NCI-H2227 (cell line): ENCODE measurements at regions not wholly inside any gene's neighbourhood (a gene's known extent, or its start where the extent isn't known, plus 50 kb on each side); places are given as distances from the start of the nearest gene placed in this dataset.

Source experiments
- DNase-seq: peaks from one replicate; lab custom pipeline; 2025; ENCODE audit not compliant: unreplicated experiment; lab: John Stamatoyannopoulos, UW

DNA sequence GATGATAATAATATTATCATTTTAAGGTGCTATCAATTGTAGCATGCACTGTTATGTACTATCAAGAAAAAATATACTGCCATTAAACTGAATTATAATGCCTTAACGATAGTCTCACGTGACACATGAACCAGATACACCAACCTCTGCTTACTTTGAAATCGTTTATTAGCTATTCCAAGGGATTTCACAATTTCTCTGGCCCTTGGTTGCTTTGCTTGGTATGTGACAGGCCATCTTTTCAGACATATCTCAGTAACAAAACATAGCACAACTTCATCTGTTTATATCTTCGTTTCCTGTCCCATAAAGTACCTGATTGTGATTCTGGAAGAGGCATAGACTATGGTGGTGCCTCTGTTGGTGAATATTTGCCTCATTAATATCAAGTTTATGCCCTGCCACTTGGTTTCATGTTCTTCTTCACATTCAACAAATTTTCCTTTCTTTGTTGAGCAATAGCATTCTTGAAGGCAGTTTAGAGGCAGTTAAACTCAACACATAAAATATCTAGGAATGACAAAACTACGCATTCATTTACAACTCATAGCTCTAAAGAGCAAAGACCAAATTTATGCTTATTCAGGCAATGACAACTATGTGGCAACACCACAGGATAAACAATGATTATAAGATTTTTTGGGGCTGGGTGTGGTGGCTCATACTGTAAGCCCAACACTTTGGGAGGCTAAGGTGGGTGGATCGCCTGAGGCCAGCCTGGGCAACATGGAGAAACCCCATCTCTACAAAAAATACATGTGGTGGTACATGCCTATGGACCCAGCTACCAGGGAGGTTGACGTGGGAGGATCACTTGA lies 84.3 kb downstream of the MCFD2 start:
- DNase-seq = no peak

DNA sequence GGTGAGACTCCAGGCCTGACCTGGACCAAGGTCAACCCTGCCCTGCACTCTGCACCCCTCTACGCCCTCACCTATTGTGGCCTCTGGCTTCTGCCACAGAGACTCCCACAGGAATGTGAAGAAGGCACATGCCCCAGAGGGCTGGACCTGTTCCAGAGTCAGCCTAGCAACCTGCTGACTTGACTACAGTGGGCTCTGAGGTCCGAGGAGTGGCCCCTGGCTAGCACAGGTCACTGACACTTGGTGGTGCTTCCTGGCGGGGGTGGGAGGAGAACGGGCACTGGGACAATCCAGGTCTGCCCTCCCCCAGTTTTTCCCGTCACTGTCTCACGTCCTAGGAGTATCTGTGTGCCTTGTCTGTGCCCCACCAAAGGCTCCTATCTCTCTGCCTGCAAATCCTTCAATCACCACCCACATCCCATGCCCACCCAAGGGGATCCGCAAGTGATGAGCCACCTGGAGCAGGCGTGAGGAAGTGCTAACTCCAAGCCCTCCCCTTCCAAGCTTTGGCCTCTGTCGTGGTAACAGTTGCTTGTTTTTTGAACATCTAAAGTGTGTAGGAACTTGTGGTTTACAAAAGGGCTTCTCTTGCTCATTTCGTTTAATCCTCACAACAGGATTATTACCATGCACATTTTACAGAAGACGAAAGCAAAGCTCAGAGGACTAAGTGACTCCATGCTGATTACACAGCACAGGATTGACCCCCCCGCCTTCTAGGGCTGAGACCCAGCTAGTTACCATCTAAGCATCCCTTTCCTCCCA lies 86.2 kb downstream of the MCFD2 start:
- no peak for DNase-seq

DNA sequence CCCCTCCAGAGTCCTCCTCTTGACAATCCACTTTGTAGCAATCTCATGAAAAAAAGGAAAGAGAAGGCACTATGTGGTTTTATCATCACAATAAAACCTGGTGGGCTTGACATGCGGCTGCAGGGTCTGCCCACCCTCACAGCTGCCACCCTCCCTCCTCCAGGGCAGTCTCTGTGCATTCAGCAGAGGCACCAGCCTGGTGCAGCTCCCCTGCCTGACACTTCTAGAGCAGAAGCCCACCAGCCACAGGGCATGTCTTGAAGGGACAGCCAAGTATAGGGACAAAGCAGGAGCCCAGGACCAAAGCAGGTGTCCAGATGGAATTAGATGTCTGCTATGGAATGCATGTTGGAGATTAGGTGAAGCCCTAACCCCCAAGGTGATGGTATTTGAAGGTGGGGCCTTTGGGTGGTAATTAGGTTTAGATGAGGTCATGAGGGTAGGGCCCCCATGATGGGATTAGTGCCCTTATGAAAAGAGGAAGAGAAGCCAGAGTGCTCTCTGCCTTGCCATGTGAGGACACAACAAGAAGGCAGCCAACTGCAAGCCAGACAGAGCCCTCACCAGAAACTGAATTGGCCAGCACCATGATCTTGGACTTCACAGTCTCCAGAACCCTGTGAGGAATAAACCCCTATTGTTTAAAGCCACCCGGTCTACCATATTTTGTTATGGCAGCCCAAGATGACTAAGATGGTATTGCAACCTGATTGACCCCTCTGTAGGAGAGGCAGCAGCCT lies 86.9 kb downstream of the MCFD2 start:
- no peak for DNase-seq

DNA sequence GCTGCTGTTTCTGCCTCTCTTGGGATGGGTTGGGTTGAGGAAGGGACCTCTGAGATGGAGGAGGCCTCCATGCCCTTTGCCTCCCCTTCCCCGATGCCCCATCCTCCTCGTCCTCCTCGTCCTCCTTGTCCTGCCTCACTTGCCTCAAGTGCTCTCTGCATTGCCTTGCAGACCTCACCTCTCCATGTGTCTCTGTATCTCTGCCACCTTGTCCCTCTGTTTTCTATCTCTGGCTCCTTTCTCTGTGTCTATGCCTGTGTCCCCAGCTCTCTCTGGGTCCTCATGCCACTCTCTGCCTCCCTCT lies 87.5 kb downstream of the MCFD2 start:
- no peak for DNase-seq

DNA sequence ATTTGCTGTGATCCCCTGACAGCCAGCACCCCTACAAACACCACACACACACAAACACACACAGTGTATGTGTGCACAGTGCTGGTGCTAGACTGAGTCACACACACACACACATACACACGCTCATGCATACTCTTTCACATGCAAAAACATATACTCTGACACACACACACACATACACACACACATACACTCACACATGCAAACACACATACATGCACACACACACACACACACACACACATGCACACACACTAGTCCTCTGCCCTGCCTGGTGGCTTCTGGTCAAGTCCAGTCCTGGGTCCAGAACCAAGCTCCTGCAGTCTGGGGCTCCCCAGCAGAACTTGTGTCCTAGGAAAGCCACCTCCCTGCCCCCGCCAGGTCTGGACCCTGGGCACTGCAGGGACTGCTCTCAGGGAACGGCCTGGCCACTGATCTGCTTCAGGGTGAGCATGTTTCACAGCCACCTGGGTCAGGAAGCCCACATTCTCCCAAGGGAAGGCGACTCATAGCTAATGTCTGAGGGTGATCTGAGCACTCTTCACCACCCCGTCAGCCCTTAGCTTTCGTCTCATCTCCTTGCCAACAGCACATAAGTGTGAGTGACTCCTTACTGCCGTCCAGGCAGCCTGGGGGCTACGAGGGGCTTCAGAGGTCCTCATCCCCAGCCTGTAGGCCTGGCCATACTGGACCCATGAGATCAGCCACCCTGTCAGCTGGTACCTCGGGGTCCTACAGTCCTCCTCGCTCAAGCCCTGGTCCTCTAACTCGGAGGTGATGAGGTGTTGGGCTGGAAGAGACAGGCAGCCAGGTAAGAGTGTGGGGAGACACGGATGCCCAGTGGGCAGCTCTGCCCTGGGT lies 88.1 kb downstream of the MCFD2 start:
- DNase-seq = no peak

DNA sequence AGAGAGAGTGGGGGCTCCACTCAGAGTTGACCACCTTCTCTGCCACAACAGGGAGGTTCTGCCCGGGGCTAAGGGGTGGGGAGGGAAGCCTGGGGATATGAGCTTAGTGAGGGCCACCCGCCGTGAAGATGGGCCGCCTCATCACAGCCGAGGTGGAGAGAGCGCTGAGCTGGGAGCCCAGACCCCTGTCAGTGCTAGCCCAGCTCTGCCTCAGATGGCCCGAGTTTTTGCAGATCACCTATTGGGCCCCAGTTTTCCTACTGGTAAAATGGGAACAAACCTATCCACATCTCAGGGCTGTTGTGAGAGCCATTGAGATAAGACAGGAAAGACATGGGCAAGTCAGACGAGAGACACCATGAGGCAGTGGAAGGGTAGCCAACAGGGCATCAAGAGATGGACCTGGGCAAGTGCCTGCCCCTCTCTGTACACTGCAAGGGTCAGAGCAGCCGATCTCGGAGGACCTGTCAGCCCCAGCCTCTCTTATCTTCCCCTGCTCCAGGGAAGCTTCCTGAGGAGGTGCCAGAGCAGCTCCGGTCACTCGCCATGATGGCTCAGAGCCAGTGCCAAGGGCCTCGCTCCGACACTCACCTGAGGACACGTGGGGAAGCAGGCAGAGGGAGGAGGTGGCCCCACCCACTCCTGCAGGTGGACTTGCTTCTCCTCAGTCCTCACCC lies 88.9 kb downstream of the MCFD2 start:
- DNase-seq = no peak

DNA sequence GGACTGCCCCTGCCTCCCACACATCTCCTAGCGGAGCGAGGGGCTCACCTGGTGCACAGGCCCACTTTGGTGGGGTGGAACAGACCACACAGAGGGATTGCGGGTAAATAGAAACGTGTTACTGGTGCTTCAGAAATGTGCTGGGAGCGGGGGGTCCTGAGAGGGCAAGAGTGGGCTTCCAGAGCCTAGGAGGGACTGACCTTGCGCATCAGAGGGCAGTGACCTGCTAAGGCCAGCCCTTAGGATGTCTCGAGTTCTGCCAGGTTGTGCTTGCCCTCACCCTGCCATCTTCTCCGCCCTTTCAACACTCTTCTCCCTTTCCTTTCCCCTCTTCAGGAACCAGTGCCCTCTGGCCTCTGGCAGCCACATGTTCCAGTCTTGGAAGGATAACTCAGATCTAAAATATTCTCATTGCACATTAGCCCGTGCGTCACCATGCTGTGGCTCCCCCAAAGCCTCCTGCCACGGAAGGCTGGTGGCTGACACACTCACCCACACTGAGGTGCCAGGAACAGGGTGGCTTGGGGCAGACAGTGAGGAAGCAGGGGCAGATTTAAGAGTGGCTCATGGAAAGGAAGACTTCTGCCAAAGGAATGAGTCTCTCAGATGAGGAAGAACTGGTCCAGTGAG lies 89.6 kb downstream of the MCFD2 start:
- no peak for DNase-seq

DNA sequence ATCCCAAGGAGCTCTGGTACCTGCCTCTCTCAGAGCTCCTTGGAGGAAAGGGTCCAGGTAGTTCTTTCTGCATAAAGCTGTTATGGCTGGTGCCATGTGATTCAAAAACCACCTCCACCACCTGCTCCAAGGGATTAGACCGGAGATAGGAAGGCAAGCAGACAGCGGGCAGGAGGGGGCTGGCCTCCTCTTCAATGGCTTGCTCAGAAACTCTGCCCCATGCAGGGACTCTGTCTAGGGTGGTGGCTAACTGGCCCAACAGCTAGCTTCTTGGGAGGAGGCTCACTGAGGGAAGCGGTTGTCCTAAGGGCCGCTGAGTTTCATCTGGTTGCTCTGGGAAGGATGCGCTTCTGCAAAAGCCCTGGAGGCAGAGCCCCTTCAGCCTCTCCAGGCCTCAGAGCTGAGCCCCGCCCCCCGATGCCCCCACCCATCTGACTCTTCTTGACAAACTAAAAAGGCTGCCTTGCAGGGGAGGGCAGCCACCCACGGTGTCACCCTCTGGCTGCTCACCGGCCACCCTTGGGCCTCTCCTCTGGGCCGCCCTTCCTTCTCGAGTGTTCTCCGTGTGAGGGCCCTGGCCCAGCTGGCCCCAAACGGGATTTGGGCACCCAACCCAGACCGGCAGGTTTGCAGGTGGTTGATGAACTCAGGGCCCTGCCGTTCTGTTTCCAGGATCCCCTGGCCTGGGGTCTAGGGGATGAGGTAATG lies 90.2 kb downstream of the MCFD2 start:
- no peak for DNase-seq

DNA sequence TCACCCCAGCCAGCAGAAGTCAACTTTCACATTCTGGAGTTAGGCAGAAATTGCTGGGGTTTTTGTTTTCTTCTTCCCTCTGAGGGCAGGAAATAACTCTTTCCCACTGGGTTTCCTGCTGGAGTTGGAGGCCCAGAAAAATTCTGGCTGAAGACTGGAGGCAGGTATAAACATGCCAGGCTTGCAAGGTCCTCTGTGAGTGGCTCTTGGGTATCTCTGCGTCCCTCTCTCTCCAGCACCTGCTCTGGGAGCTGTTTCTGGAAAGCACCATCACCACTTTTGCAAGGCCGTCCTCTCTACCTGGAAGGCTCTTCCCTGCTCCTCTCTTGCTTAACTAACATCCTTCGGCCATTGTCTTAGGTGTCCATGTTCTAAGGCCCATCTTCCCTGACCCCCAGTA lies 91.0 kb downstream of the MCFD2 start:
- no peak for DNase-seq

DNA sequence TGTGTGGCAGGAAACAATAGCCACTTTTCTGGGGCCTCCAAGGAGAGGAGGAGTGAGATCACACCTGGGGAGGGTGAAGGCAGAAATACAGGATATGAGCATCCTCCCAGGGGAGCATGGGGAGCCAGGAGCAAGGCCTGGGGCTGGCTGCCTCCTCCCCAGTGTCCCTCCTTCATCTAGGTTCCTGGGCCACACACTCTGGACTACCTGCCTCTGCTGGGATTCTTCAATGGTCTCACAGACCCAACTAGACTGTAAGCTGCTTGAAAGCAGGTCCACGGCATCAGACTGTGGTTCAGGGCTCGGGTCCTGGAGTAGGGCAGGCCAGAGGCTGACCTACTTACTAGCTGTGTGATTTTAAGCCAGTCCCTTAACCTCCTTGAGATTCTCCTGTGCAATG lies 94.0 kb downstream of the MCFD2 start:
- no peak for DNase-seq

DNA sequence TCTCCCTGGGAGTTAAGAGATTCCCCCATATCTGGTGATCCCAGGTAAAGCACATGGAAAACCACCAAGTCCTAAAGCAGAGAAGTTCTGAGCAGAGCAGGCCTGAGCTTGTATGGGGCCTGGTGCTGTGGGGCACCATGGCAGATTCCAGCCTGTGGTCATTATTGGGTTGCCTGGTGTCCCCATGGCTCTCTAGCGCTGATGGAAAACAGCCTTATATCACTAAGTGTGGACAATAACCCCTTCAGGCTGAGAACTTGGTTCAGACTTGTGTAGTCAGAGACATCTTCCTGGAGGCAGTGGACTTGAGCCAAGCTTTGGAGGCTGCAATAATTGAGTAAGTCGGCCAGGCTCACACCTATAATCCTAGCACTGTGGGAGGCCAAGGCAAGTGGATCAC lies 96.8 kb downstream of the MCFD2 start:
- DNase-seq = no peak

DNA sequence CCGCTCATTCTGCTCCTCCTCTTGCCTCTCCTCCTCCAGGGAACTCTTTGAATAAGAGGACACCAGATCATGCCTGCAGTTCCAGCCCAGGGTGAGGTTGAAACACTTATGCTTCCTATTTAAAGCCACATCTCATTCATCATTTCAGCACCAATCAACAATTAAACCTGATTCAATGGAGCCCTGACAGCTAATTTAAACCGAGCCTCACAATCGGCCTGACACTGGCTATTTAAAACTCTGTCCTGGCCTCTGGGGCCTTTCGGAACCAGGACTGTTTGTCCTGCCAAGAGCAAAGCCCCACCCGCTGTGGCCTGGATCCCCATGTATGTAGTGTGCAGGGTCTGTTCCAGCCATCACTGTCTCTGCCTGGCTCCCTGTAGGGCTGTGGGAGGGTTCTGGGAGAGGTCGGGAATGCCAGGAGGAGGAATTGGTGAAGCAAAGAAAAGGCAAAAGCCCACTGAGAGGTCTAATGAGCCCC lies 97.4 kb downstream of the MCFD2 start:
- DNase-seq = no peak

DNA sequence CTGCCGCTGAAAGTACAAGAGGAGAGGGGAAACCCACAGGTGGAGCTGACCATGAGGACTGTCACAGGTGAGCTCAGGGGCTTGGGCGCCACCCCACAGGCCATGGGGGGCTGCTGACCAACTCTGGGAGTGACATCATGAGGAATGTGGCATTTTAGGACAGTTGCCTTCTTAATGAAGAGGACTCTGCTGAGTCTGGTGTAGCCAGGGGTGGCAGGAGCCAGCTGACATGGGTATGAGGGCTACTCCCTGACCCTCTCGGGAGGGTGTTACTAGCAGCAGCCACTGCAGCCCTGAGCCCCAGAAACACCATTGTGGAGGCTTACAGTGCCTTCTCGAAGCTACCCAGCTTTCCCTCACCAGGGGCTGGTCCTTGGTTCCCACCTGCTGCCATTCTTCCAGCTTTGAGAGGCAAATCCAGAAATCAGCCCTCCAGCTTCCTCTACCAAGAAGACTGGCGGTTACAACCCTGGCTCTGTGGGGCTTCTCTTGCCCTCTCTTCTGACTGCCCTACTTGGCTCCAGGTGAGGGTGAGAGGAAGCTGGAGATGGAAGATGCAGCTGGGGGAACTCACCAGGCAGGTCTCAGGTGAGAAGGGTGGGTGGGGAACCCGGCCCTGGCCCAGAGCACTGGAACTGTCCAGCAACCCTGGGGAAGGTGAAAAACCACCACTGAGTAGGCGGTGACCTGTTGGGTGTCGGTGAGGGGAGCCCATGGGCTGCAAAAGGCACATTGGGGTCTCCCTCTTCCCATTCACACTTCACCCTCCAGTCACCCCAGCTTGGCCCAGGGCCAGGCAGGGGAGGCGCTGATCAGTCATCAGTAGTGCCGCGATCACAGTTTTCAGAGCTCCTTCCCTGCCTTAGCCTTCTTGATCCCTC lies 98.5 kb downstream of the MCFD2 start:
- DNase-seq = no peak

DNA sequence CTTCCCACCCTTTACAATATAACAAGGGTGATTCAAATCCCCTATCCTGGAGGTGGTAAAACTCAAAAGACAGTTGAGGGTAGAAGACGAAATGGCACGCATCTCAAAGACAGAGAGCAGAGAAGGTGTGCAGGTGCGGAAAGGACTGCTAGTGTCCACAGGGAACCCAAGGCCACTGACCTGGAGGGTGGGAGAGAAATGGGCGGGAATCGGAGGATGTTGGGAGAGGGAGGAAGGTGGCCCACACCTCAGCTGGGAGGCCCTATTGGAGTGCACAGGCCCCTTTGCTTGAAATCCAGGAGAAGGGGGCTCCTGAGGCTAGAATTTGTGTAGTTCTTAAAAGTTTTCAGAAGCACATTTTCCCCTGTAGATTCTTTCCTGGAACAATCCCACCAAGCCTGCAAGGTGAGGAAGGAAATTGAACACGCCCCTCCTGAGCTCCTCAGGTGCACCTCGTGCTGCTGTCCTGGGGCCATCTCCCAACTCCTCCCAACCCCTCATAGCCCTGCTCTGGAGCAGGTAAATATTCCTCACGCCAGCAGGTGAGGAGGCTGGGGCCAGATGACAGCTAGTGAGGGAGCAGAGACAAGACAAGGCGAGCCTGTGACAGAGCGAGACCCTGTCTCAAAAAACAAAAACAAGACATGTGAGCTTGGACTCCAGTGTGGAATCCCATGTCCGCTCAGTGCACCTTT lies 99.3 kb downstream of the MCFD2 start:
- no peak for DNase-seq

DNA sequence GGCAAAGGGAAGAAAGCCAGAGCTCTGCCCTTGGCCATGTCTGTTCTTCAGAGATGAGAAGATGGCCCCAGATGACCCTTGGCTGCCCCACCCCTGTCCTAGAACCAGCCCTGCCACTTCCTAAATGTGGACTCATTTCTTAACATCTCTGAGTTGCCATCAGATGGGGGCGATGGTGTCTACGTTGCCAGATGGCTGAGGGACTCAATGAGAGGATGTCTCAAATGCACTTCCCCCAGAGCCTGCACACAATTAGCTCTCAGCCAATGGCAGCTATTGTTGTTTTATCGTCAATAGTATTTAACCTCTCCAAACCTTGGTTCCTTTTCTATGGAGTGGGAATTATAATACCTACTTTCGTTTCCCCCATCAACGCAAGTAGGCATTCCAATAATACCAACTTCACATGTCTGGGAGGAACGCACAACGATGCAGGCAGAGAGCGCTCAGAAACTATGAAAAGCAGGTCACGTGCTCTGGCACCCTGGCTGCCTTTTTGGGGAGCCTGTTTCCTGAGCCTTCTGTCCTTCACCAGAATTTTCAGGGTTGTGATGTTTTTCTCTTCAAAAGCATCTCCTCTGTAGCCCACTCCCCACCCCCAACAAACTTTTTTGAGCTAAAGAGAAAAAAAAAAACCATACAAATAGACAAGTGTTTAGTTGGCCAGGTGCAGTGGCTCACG lies 100.3 kb downstream of the MCFD2 start:
- no peak for DNase-seq

DNA sequence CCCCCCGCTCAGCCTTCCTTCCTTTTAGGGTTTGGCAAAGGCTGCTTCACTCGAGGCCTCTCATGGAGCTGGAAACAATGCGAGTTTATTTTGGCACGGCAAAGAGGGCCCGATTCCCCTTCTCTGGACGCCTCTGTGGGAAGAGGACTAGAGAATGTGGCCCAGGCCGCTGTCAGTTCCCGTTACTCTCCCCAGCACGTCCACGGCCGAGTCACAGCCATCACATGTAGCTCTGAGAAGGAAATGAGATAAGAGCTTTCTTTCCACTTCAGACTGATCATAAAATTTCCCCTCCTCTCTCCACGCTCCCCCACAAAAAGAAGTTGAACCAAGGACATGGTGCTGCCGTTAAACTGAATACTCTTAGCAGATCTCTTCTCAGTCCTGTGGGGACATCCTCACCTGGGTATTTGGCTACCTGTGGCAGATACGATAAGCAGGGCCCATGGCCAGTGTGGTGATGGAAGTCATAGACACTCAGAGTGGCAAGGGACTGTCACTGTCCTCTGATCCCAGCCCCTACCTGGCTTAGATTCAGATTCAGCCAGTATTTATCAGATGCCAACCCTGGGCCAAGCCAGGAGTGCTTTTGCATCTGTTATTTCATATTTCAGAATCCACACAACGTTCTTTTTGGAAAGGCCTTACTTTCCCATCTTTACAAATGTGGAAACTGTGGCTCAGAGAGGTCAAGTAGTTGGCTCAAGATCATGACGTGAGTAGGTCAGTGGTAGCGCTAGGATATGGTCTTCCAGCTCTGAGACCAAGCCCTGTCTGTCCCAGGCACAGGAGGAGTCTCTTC lies 101.2 kb downstream of the MCFD2 start:
- no peak for DNase-seq
